Activated CD4-positive, alpha-beta T cell treated with anti-CD3 and anti-CD28 coated beads, Interleukin-2, amount 10 ng/mL, durations not matched to agents 7 days and 5 days (primary cell): ENCODE measurements at regions not wholly inside any gene's neighbourhood (a gene's known extent, or its start where the extent isn't known, plus 50 kb on each side); places are given as distances from the start of the nearest gene placed in this dataset.
A peak's percentile ranks its signal among the peaks of the same experiment; 100 is the strongest.

Source experiments
- CTCF ChIA-PET: fragments of 350-600 bp; sonication (Branson Sonifier 250); formaldehyde crosslinking; loops from one replicate; lab custom pipeline; 2021; ENCODE audit warnings: antibody characterized with exemption; lab: Charles Lee
- POLR2A ChIA-PET: fragments of 350-600 bp; sonication (Branson Sonifier 250); formaldehyde crosslinking; loops from one replicate; lab custom pipeline; 2021; ENCODE audit warnings: antibody characterized with exemption; lab: Charles Lee
- DNase-seq: peaks from one replicate; pipeline ENCODE4 v3.0.0-alpha.2; 2020
- H3K27ac Mint-ChIP-seq: one replicate; pipeline ENCODE4 v1.8.0; 2021; ENCODE audit warnings: mild to moderate bottlenecking, moderate library complexity, mixed read lengths
- H3K27me3 Mint-ChIP-seq: one replicate; pipeline ENCODE4 v1.8.0; 2021; ENCODE audit warnings: mixed read lengths
- H3K36me3 Mint-ChIP-seq: one replicate; pipeline ENCODE4 v1.8.0; 2021; ENCODE audit warnings: low read depth, mixed read lengths
- H3K4me1 Mint-ChIP-seq: one replicate; pipeline ENCODE4 v1.8.0; 2021; ENCODE audit warnings: mixed read lengths
- H3K4me3 Mint-ChIP-seq: one replicate; pipeline ENCODE4 v1.8.0; 2021; ENCODE audit warnings: mild to moderate bottlenecking, moderate library complexity, mixed read lengths
- H3K9me3 Mint-ChIP-seq: one replicate; pipeline ENCODE4 v1.8.0; 2021; ENCODE audit warnings: mixed read lengths

DNA sequence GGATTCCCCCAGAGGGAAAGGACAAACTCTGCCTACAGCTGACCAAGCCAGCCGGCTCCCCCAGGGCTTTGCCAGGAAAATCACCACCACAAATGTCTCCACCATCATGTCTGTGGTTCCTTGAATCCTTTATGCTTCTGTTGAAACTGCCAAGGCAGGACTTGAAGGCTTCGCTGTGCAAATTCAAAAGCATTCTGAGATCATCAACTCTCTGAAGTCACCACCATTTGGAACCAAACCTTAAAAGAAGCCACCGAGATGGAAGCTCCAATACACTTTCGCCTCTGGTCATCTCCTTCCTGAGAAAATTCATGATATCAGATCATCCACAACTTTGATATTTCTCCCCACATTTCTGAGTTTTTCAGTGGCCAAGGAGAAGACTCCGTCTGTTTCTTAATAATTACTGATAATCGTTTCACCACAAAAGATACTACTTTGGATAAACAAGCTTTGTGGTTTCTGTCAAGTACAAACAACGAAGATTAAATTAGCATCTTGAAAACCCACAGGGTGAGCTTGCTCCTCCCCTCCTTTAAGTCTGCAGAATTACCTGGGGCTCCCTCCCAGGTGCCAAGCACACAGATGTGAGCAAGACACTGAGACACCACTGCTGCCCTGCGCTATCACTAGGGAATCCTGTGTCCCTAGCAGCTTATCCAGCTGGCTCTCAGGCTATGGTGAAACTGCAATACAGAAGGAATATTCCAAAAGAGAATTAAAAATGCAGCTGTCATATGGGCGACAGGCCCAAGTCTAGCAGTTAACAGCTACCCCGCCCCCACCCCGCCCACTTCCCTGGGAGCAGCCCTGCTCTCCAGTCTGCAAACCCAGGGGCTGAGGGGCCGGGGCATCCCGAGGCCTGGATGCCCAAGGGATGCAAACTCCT, 125.0 kb upstream of the TBL1X start:
- peak; percentile 20 for DNase-seq
- Mint-ChIP-seq H3K4me3 (peak overlapping the region; percentile 6), H3K27ac (peak overlapping the region; percentile 70), H3K4me1 (peaks cover 46% of the 10 kb centered on the region), H3K36me3 (no peaks in the 10 kb centered on the region), H3K9me3 (no peaks in the 10 kb centered on the region), H3K27me3 (no peaks in the 10 kb centered on the region)
- ChIA-PET CTCF (interaction anchor here (1.4 kb wide), 1 partner anchor 27 kb away, joined by 3 read pairs; no protein-coding TSS in a partner anchor), POLR2A (no interaction called here)

DNA sequence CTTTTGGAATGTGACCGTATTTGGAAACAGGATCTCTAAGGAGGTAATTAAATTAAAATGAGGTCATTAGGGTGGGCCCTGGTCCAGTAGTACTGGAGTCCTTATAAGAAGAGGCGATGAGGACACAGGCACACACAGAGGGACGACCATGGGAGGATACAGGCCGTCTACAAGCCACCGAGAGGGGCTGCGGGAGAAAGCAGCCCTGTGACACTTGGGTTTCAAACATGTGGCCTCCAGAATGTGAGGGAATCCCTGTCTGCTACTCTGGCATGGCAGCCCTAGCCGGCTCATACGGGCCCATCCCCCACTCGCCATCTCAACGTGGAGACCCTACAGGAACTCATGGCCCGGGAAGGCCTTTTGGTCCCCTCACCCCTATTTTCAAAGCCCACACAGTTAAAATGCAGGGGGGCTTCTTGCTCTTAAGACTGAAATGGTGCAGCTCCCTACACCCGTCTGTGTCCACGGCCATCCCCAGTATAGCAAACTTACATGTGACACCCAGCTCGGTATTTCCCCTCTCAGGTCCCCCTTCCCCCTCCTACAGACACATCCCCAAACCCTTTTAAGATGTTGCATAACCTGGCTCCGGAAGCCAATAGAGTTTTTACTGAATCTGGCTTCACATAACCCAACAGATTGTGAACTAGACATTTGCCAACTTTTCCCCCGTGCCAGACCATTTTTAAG, 124.1 kb upstream of the TBL1X start:
- Mint-ChIP-seq H3K27me3 (no peaks in the 10 kb centered on the region), H3K9me3 (no peaks in the 10 kb centered on the region), H3K36me3 (no peaks in the 10 kb centered on the region), H3K27ac (peak overlapping the region; percentile 96), H3K4me3 (peak overlapping the region; percentile 71), H3K4me1 (peaks cover 44% of the 10 kb centered on the region)
- POLR2A ChIA-PET = no interaction called here
- CTCF ChIA-PET = interaction anchor here (1.1 to 1.4 kb wide), 2 partner anchors 28 to 122 kb away, joined by 3 to 4 read pairs; no protein-coding TSS in a partner anchor
- peak; percentile 49 for DNase-seq

DNA sequence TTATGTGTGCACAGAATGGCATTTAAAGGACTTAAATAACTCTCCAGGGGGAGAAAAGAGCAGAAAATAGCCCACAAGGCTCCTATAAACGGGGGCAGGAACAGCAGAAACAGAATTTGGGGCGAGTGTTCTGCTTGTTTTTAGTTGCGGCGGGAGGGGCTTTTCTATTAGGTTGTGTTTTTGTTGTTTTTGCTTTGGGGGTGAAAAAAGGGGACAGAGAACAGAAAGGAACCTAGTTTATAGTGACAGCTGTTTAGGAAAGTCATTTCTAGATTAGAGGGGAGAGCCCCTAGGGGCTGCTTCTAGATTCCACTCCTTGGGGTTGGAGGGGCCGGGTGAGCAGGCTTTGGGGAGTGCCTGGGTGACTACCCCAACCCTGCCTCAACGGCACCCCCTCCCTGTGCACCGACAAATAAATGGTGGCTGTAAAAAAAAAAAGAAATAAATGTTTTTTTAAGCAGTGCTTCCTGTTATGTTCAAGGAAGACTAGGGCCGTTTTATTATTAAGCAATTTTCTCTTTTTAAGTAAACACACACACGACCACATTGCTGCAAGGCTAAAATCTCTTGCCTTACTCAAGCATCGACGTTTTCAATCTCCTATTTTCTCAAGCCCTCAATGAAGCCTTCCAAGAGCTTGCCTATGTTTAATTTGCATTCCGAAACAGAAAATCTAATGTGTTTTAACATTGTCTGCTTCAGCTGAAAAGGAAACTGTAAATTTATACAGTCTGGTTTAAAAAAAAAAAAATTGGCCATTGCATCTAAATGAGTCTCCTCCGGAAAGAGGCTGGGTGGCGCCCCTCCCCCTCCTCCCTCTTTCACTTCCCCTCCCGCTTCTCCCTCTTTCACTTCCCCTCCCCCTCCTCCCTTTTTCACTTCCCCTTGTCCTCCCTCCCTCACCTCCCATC, 123.3 kb upstream of the TBL1X start:
- ChIA-PET POLR2A (interaction anchor here (0.7 kb wide), 1 partner anchor 11 kb away, joined by 4 read pairs; no protein-coding TSS in a partner anchor), CTCF (interaction anchor here (1.0 to 1.1 kb wide), 2 partner anchors 29 to 121 kb away, joined by 3 to 4 read pairs; no protein-coding TSS in a partner anchor)
- DNase-seq = peak; percentile 66
- Mint-ChIP-seq H3K27me3 (no peaks in the 10 kb centered on the region), H3K4me3 (peak overlapping the region; percentile 71), H3K4me1 (peaks cover 39% of the 10 kb centered on the region), H3K9me3 (no peaks in the 10 kb centered on the region), H3K27ac (peak overlapping the region; percentile 96), H3K36me3 (no peaks in the 10 kb centered on the region)

DNA sequence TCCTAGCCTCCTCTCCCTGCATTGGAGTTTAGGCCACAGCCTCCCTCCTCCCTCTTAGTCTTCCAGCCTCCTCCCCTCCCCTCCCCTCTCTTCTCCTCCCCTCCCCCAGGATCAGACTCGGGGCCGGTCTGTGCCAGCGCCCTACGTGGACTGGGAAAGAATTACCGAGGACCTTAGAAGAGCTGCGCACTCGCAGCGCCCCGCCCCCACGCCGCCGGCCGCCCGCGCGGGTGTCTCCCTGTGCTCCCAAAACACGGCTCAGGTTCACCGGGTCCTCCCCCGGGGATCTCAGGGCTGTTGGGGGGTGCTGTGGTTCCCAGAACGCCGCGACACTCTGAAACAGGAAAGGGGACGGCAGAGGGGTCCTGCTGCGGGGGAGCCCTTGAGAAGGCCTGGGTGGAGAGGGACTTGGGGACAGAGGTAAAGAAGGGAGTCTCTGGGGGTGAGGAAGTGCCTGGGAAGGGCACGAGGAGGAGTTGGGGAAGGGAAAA, 122.3 kb upstream of the TBL1X start:
- POLR2A ChIA-PET = no interaction called here

DNA sequence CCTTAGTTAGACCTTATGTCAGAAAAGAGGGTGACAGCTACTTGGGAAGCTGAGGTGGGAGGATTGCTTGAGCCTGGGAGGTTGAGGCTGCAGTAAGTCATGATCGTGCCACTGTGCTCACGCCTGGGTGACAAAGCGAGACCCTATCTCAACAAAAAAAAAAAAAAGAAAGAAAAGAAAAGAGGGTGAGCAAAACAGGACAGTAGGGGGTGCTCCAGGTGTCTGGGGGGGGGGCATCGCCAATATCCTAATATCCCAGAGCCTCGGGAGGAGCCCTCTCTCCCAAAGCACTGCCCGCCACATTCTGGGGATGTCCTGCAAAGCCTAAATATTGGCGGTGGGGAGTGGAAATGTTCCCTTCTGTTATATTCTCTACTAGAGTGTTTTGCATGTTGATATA, 120.9 kb upstream of the TBL1X start:
- no peak overlapping the region for H3K27ac Mint-ChIP-seq
- H3K27me3 Mint-ChIP-seq = no peaks in the 10 kb centered on the region
- no peak overlapping the region for H3K4me3 Mint-ChIP-seq
- ChIA-PET POLR2A (no interaction called here), CTCF (interaction anchor here (1.5 kb wide), 1 partner anchor 119 kb away, joined by 4 read pairs; no protein-coding TSS in a partner anchor)
- DNase-seq = no peak
- H3K36me3 Mint-ChIP-seq = no peaks in the 10 kb centered on the region
- no peaks in the 10 kb centered on the region for H3K9me3 Mint-ChIP-seq
- H3K4me1 Mint-ChIP-seq = peaks cover 31% of the 10 kb centered on the region

More for the DNA sequence above, 122.3 kb upstream of the TBL1X start:
- no peaks in the 10 kb centered on the region for H3K27me3 Mint-ChIP-seq
- peak; percentile 60 for DNase-seq
- H3K27ac Mint-ChIP-seq = peak overlapping the region; percentile 73
- no peaks in the 10 kb centered on the region for H3K36me3 Mint-ChIP-seq
- CTCF ChIA-PET = interaction anchor here (1.0 kb wide), 1 partner anchor 30 kb away, joined by 3 read pairs; no protein-coding TSS in a partner anchor
- peaks cover 34% of the 10 kb centered on the region for H3K4me1 Mint-ChIP-seq
- H3K4me3 Mint-ChIP-seq = peak overlapping the region; percentile 36
- no peaks in the 10 kb centered on the region for H3K9me3 Mint-ChIP-seq

DNA sequence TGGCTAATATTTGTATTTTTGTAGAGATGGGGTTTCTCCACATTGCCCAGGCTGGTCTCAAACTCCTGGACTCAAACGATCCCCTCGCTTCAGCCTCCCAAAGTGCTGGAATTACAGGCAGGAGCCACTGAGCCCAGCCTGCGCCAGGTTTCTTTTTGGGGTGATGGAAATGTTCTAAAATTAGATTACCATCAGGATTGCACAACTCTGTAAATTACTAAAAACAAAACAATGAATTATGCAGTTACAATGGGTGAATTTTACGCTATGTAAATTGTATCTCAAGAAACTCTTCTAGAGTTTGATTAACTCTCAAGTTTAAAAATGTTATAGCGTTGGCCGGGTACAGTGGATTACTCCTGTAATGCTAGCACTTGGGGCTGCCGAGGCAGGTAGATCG, 118.9 kb upstream of the TBL1X start:
- ChIA-PET POLR2A (no interaction called here), CTCF (interaction anchor here (1.0 kb wide), 1 partner anchor 117 kb away, joined by 3 read pairs; no protein-coding TSS in a partner anchor)
- H3K36me3 Mint-ChIP-seq = no peaks in the 10 kb centered on the region
- no peak overlapping the region for H3K27ac Mint-ChIP-seq
- DNase-seq = no peak
- H3K9me3 Mint-ChIP-seq = no peaks in the 10 kb centered on the region
- peaks cover 19% of the 10 kb centered on the region for H3K4me1 Mint-ChIP-seq
- no peaks in the 10 kb centered on the region for H3K27me3 Mint-ChIP-seq
- no peak overlapping the region for H3K4me3 Mint-ChIP-seq

DNA sequence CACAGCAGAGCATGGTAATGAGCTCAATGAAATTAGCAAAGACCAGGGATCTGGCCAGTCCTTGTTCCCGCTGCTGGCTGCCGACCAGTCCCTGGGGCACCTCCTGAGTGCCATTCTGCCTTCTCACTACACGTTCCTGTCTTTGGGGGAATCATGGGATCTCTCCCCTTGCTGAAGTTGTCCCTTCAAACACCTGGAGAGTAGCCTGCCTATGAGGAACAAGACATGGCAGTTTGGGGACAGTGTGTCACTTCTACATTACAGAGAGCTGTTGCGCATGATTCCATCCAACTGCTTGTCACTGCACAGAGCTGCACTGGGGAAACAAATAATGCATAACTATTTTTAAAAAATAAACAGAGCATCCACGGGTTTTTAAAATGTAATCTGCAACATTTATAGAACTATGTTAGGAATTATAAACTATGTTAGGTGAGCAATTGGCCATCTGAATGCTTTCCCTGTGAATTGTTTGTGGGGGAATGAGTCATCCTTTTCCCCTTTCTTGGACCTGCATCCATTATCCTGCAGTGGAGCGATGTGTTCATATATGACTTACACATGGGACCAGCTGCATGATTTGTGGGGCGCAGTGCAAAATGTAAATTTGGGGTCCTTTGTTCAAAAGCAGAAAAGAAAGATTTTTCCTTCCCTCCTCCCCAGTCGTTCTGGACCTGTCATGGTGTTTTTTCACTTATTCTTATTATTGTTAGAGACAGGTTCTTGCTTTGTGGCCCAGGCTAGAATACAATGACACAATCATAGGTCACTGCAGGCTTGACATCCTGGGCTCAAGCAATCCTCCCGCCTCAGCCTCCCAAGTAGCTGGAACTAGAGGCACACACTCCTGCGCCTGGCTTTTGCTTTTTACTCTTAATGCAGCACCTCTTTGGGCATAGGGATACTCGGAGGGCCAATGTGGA, 115.0 kb upstream of the TBL1X start:
- Mint-ChIP-seq H3K4me1 (peaks cover 35% of the 10 kb centered on the region), H3K27me3 (no peaks in the 10 kb centered on the region), H3K9me3 (peaks cover 3% of the 10 kb centered on the region), H3K4me3 (no peak overlapping the region), H3K36me3 (no peaks in the 10 kb centered on the region), H3K27ac (no peak overlapping the region)
- DNase-seq = no peak
- ChIA-PET POLR2A (no interaction called here), CTCF (interaction anchor here (1.0 kb wide), 1 partner anchor 8 kb away, joined by 4 read pairs; no protein-coding TSS in a partner anchor)

DNA sequence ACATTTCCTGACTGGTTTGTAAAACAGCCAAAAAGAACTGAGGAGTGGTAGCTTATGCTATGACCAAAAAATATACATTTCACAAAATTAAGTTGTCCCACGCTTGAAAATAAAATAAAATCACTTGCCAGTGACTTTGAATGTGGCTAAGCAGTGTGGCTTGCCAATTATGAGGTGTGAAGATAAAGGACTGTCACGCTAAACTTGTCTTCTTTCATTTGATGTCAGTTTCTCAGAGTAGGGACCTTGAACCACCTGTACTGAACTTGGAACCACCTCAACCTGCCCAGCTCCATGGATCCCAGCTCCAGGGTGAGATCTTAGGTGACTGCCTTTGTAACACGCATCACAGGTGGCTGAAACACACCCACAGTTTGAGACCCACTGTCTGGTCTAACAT, 113.7 kb upstream of the TBL1X start:
- POLR2A ChIA-PET = interaction anchor here (0.7 kb wide), 1 partner anchor 106 kb away, joined by 4 read pairs; no protein-coding TSS in a partner anchor
- CTCF ChIA-PET = interaction anchor here (0.6 to 0.9 kb wide), 4 partner anchors 30 to 357 kb away, joined by 3 to 5 read pairs (median 3); no protein-coding TSS in a partner anchor
- no peak for DNase-seq
- Mint-ChIP-seq H3K4me1 (peaks cover 46% of the 10 kb centered on the region), H3K4me3 (no peak overlapping the region), H3K27me3 (no peaks in the 10 kb centered on the region), H3K27ac (peak overlapping the region; percentile 93), H3K36me3 (peaks cover 3% of the 10 kb centered on the region), H3K9me3 (peaks cover 11% of the 10 kb centered on the region)

DNA sequence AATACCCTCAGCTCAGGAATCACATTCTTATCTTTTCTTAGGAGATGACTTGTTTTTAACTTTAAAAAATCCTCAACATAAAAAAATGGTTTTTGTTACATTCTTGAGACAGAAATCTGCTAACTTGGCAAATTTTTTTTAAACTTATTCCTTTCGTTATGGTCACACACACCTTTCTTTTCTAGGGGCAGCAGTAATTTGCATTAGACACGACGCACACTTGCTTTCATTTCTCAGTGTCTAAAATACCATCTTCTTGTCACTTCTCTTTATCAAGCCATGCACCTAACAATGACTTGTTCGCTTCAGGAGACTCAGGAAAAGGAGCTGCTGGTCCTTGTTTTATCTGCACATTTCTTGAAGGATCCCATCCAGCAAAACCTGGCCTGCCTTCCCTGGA, 112.6 kb upstream of the TBL1X start:
- no peaks in the 10 kb centered on the region for H3K27me3 Mint-ChIP-seq
- H3K4me3 Mint-ChIP-seq = peak overlapping the region; percentile 56
- peaks cover 16% of the 10 kb centered on the region for H3K9me3 Mint-ChIP-seq
- ChIA-PET POLR2A (interaction anchor here (0.9 to 1.0 kb wide), 2 partner anchors 11 to 130 kb away, joined by 4 read pairs; no protein-coding TSS in a partner anchor), CTCF (no interaction called here)
- peak overlapping the region; percentile 93 for H3K27ac Mint-ChIP-seq
- peaks cover 3% of the 10 kb centered on the region for H3K36me3 Mint-ChIP-seq
- H3K4me1 Mint-ChIP-seq = peaks cover 49% of the 10 kb centered on the region
- no peak for DNase-seq

DNA sequence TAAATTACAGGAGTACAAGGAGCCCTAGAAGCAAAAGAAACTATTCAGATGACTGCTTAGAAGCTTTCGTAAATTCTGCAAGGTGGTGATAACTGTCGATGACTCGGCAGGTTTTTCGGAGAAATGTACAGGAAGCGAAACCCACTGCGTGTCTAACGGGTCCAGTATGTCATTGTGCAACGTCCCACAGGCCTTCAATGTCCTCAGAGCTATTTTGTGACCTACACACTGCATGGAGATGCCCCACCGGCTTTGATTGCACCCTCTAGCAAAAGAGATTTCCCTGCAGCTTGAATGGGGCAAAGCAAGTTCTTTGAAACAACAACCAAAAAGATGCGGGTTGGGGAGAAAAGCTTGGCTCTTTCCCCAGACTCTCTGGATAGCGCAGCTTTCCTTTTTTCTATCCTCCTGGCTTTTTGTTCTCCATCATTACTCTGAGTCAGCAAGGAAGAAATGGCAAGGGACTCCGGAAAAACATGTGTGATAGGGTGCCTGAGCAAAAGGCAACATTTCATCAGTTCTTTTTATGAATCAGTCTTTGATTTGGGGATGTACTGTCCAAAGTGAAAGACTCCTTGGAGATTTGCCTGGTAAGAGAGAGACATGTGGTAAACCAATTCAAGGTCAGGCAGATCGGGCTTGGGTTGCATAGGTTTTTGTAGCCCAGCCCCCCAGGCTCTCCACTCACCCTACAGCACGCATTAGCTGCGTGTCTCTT, 112.0 kb upstream of the TBL1X start:
- ChIA-PET CTCF (no interaction called here), POLR2A (interaction anchor here (0.9 to 1.0 kb wide), 2 partner anchors 11 to 129 kb away, joined by 4 read pairs; no protein-coding TSS in a partner anchor)
- peaks cover 16% of the 10 kb centered on the region for H3K9me3 Mint-ChIP-seq
- H3K4me3 Mint-ChIP-seq = peak overlapping the region; percentile 56
- H3K27ac Mint-ChIP-seq = peak overlapping the region; percentile 93
- peaks cover 3% of the 10 kb centered on the region for H3K36me3 Mint-ChIP-seq
- no peaks in the 10 kb centered on the region for H3K27me3 Mint-ChIP-seq
- peaks cover 49% of the 10 kb centered on the region for H3K4me1 Mint-ChIP-seq
- DNase-seq = peak; percentile 55
